ENCODE measurements at regions not wholly inside any gene's neighbourhood (a gene's known extent, or its start where the extent isn't known, plus 50 kb on each side); places are given as distances from the start of the nearest gene placed in this dataset.

- Histone ChIP-seq H3K36me3 (ENCODE audit: control insufficient read depth in 1 of 2, insufficient read depth in 2 of 2, low read length in 2 of 2) (no peaks in the 10 kb centered on the region), H3K4me3 (replicated peaks in 1 of 2; ENCODE audit: low read depth in 1 of 2, low read length in 2 of 2) (no peak overlapping the region), H3K9me3 (ENCODE audit: control insufficient read depth in 1 of 2, insufficient read depth in 1 of 2, low read depth in 1 of 2, low read length in 2 of 2) (peaks cover 0 to 3% of the 10 kb centered on the region in 2 experiments; a peak in 2 of 4 replicates), H4K20me1 (ENCODE audit: insufficient read depth) (no peaks in the 10 kb centered on the region), H3K27me3 (ENCODE audit: insufficient read depth, low read length) (no peaks in the 10 kb centered on the region), H2AFZ (ENCODE audit: low read depth, low read length, poor library complexity, severe bottlenecking) (no peak overlapping the region), H3K9ac (ENCODE audit: low read length) (no peak overlapping the region), H3K79me2 (ENCODE audit: insufficient read depth, low read length) (no peaks in the 10 kb centered on the region), H3K9me2 (ENCODE audit: insufficient read depth) (no peaks in the 10 kb centered on the region), H3K4me2 (ENCODE audit: low read length) (no peak overlapping the region), H3K4me1 (ENCODE audit: control insufficient read depth in 1 of 2, insufficient read depth in 2 of 2, low read length in 2 of 2) (no peaks in the 10 kb centered on the region), H3K27ac (ENCODE audit: low read depth, low read length) (no peak overlapping the region)
- ATAC-seq (no peak), DNase-seq (ENCODE audit: low read depth, low spot score) (no peak)
- CTCF ChIA-PET = no interaction called here
- no TSS peak for BruUV-seq (replicated peaks)
- intact Hi-C loops (cut with micrococcal nuclease) = no loop called here
- RAD21 ChIA-PET (ENCODE audit: low non-redundant PET in 1 of 2, low total read pairs in 2 of 2, uncharacterized antibody in 2 of 2, unreplicated experiment in 2 of 2) = no interaction called here
- POLR2A ChIA-PET = no interaction called here
- TF ChIP-seq YY1 (IDR thresholded peaks at IDR 0.05; ENCODE audit: extremely low read depth, insufficient replicate concordance, low read depth, low read length) = no peak
- TF ChIP-seq RAD21 (IDR thresholded peaks at IDR 0.05; ENCODE audit: low read depth) = no peak
- no peak for TF ChIP-seq ZBTB33 (IDR thresholded peaks at IDR 0.05; ENCODE audit: extremely low read depth, insufficient replicate concordance, low read length)
- no peak for TF ChIP-seq JUND (IDR thresholded peaks at IDR 0.05)
- no peak for TF ChIP-seq ZNF274 (IDR thresholded peaks at IDR 0.05; ENCODE audit: low read depth, low read length)
- no peak for TF ChIP-seq CTCF (IDR thresholded peaks at IDR 0.05 in 2 of 3, conservative IDR thresholded peaks at IDR 0.05 in 1 of 3; ENCODE audit: borderline replicate concordance in 1 of 3, insufficient read depth in 1 of 3, low read depth in 2 of 3, low read length in 2 of 3)
- TF ChIP-seq FOSL1 (IDR thresholded peaks at IDR 0.05; ENCODE audit: low read depth) = no peak
- TF ChIP-seq CEBPB (IDR thresholded peaks at IDR 0.05; ENCODE audit: low read depth) = no peak
Measured at GRCh38 chr9:82356871-82357270, 368.3 kb downstream of the SPATA31D1 start.
